SK-N-SH (cell line): ENCODE measurements at regions not wholly inside any gene's neighbourhood (a gene's known extent, or its start where the extent isn't known, plus 50 kb on each side); places are given as distances from the start of the nearest gene placed in this dataset.

Experiments
- CTCF ChIA-PET: fragments of 300-600, 350-600 bp; formaldehyde crosslinking; extraction: SDS; loops from one replicate; lab custom pipeline; 2021; lab: Yijun Ruan, JAX
- POLR2A ChIA-PET: fragments of 350-600 bp; sonication (Branson Sonifier 250); formaldehyde crosslinking; extraction: SDS; loops from one replicate; lab custom pipeline; 2020; ENCODE audit warnings: antibody characterized with exemption, inconsistent platforms; lab: Yijun Ruan, JAX
- DNase-seq: peaks from one replicate; pipeline ENCODE4 v3.0.0; 2012
- H2AFZ ChIP-seq: fragments of 200-600 bp; sonication (generic); 2 replicates; pipeline ENCODE4 v1.8.1; 2016; ENCODE audit warnings: antibody characterized with exemption, mild to moderate bottlenecking, low read depth
- H3F3A ChIP-seq: fragments of 200-600 bp; sonication (generic); replicated peaks from 2 replicates; pipeline ENCODE3; 2016; ENCODE audit warnings: antibody characterized with exemption, mild to moderate bottlenecking; ENCODE audit not compliant: insufficient read depth
- H3K27ac ChIP-seq, 2 experiments: fragments of 200-500 bp in 1 of 2; fragments of 200-600 bp in 1 of 2; sonication (Bioruptor generic) in 1 of 2; sonication (generic), shearing (Covaris generic) in 1 of 2; 2 replicates each; pipeline versions ENCODE4 v1.5.1 to v1.6.1; 2014 to 2016; ENCODE audit warnings: low read depth in 2 of 2, inconsistent platforms in 1 of 2, low read length in 1 of 2, mild to moderate bottlenecking in 1 of 2, mixed read lengths in 1 of 2
- H3K27me3 ChIP-seq: fragments of 200-600 bp; sonication (generic), shearing (Covaris generic); 2 replicates; pipeline ENCODE4 v1.6.1; 2016; ENCODE audit warnings: mixed run types; ENCODE audit not compliant: insufficient read depth
- H3K36me3 ChIP-seq, 2 experiments: fragments of 200-500 bp in 1 of 2; fragments of 200-600 bp in 1 of 2; sonication (Bioruptor generic) in 1 of 2; sonication (generic) in 1 of 2; replicated peaks in 1 of 2; 2 replicates each; pipeline versions ENCODE3 to v1.5.1; 2014 to 2016; ENCODE audit warnings: low read length in 1 of 2, mild to moderate bottlenecking in 1 of 2; ENCODE audit not compliant: insufficient read depth in 2 of 2, control insufficient read depth in 1 of 2
- H3K4me1 ChIP-seq, 2 experiments: fragments of 200-500 bp in 1 of 2; fragments of 200-600 bp in 1 of 2; sonication (Bioruptor generic) in 1 of 2; sonication (generic), shearing (Covaris generic) in 1 of 2; 2 replicates each; pipeline versions ENCODE4 v1.5.1 to v1.6.1; 2014 to 2016; ENCODE audit warnings: low read depth in 1 of 2, low read length in 1 of 2, mixed run types in 1 of 2; ENCODE audit not compliant: insufficient read depth in 2 of 2, control insufficient read depth in 1 of 2
- H3K4me2 ChIP-seq: fragments of 200-600 bp; sonication (generic), shearing (Covaris generic); 2 replicates; pipeline ENCODE4 v1.6.1; 2017; ENCODE audit warnings: mixed run types
- H3K4me3 ChIP-seq, 2 experiments: fragments of 200-500 bp in 1 of 2; fragments of 200-600 bp in 1 of 2; sonication (Bioruptor generic) in 1 of 2; sonication (generic), shearing (Covaris generic) in 1 of 2; 2 replicates each; pipeline versions ENCODE4 v1.5.1 to v1.8.1; 2014 to 2016; ENCODE audit warnings: low read depth in 2 of 2, inconsistent platforms in 1 of 2, low read length in 1 of 2, mild to moderate bottlenecking in 1 of 2, mixed read lengths in 1 of 2, moderate library complexity in 1 of 2
- H3K79me2 ChIP-seq: fragments of 200-600 bp; sonication (generic); 2 replicates; pipeline ENCODE4 v1.8.1; 2017; ENCODE audit warnings: mild to moderate bottlenecking; ENCODE audit not compliant: insufficient read depth
- H3K9ac ChIP-seq: fragments of 200-600 bp; sonication (generic); 2 replicates; pipeline ENCODE4 v1.6.1; 2017; ENCODE audit warnings: mixed run types
- H3K9me2 ChIP-seq: fragments of 200-600 bp; sonication (generic); 2 replicates; pipeline ENCODE4 v1.6.1; 2017; ENCODE audit warnings: mixed run types
- H3K9me3 ChIP-seq: fragments of 200-600 bp; sonication (generic); 2 replicates; pipeline ENCODE4 v1.6.1; 2017; ENCODE audit warnings: mixed run types, mild to moderate bottlenecking, moderate library complexity
- H4K20me1 ChIP-seq: fragments of 200-600 bp; sonication (generic); 2 replicates; pipeline ENCODE4 v1.6.1; 2017; ENCODE audit warnings: mild to moderate bottlenecking, mixed run types; ENCODE audit not compliant: insufficient read depth
- CHD2 ChIP-seq: fragments of 150-350 bp; IDR thresholded peaks from 2 replicates; pipeline ENCODE4 v1.6.1; 2018; ENCODE audit warnings: low read length; ENCODE audit not compliant: partially characterized antibody
- ELF1 ChIP-seq: IDR thresholded peaks from 2 replicates; pipeline ENCODE4 v1.4.0; 2012
- EZH2phosphoT487 ChIP-seq: fragments of 200-600 bp; sonication (generic); IDR thresholded peaks from 2 replicates; pipeline ENCODE4 v1.6.1; 2017; ENCODE audit warnings: low read depth, mixed run types, mild to moderate bottlenecking, antibody characterized with exemption, moderate library complexity, borderline replicate concordance
- FOSL2 ChIP-seq: IDR thresholded peaks from 2 replicates; pipeline ENCODE4 v1.4.0; 2012; ENCODE audit warnings: low read depth, mild to moderate bottlenecking, moderate library complexity, borderline replicate concordance
- GABPA ChIP-seq: IDR thresholded peaks from 2 replicates; pipeline ENCODE4 v1.4.0; 2012; ENCODE audit warnings: low read depth, mild to moderate bottlenecking
- GATA2 ChIP-seq: sonication (generic); formaldehyde crosslinking; IDR thresholded peaks from 2 replicates; pipeline ENCODE4 v1.5.0; 2020; ENCODE audit warnings: mild to moderate bottlenecking, missing genetic modification reagents
- JUND ChIP-seq: IDR thresholded peaks from 2 replicates; pipeline ENCODE4 v1.4.0; 2012
- MEF2A ChIP-seq: IDR thresholded peaks from 2 replicates; pipeline ENCODE4 v1.4.0; 2012; ENCODE audit warnings: low read depth, borderline replicate concordance
- MXI1 ChIP-seq: IDR thresholded peaks from 2 replicates; pipeline ENCODE4 v1.6.1; 2012; ENCODE audit warnings: mild to moderate bottlenecking, low read depth, low read length, improper control_type of control experiment
- NRF1 ChIP-seq: IDR thresholded peaks from 2 replicates; pipeline ENCODE4 v1.6.1; 2012; ENCODE audit warnings: low read depth, mild to moderate bottlenecking, low read length
- POLR2AphosphoS5 ChIP-seq: IDR thresholded peaks from 2 replicates; pipeline ENCODE4 v1.6.1; 2012; ENCODE audit warnings: low read depth, low read length
- RAD21 ChIP-seq: IDR thresholded peaks from 2 replicates; pipeline ENCODE4 v1.6.1; 2012; ENCODE audit warnings: mild to moderate bottlenecking, low read length
- RXRA ChIP-seq: IDR thresholded peaks from 2 replicates; pipeline ENCODE4 v1.4.0; 2012; ENCODE audit warnings: low read depth, mild to moderate bottlenecking, borderline replicate concordance
- SIN3A ChIP-seq: IDR thresholded peaks from 2 replicates; pipeline ENCODE4 v1.6.1; 2012; ENCODE audit warnings: low read depth, mild to moderate bottlenecking, low read length, moderate library complexity, borderline replicate concordance
- SMC3 ChIP-seq: IDR thresholded peaks from 2 replicates; pipeline ENCODE4 v1.6.1; 2012; ENCODE audit warnings: low read depth, low read length, improper control_type of control experiment
- TAF1 ChIP-seq: IDR thresholded peaks from 2 replicates; pipeline ENCODE4 v1.6.1; 2012; ENCODE audit warnings: low read depth, mild to moderate bottlenecking, low read length, moderate library complexity, borderline replicate concordance
- TCF12 ChIP-seq: IDR thresholded peaks from 2 replicates; pipeline ENCODE4 v1.4.0; 2012
- TEAD4 ChIP-seq: IDR thresholded peaks from 2 replicates; pipeline ENCODE4 v1.4.0; 2012; ENCODE audit warnings: mild to moderate bottlenecking, borderline replicate concordance; ENCODE audit not compliant: insufficient read depth
- WGBS: methylation state at CpG from one replicate; pipeline ENCODE4 v1.1.6; 2017; ENCODE audit warnings: low lambda C conversion rate; 5-methylcytosine and 5-hydroxymethylcytosine counted together
- TF ChIP-seq, protein P1 (sequence below): fragments of 150-350 bp; IDR thresholded peaks from 2 replicates; pipeline ENCODE4 v1.6.1; 2017; ENCODE audit warnings: antibody characterized with exemption, low read length, low read depth, borderline replicate concordance
- TF ChIP-seq, protein P2 (sequence below): IDR thresholded peaks from 2 replicates; pipeline ENCODE4; 2012
- TF ChIP-seq, protein P3 (sequence below): fragments of 200-600 bp; sonication (generic); IDR thresholded peaks from 2 replicates; pipeline ENCODE4 v1.6.1; 2017; ENCODE audit warnings: antibody characterized with exemption, mild to moderate bottlenecking, moderate library complexity
- TF ChIP-seq, protein P4 (sequence below): fragments of 150-350 bp; IDR thresholded peaks from 2 replicates; pipeline ENCODE4 v1.6.1; 2016; ENCODE audit warnings: mild to moderate bottlenecking, low read depth, low read length

DNA sequence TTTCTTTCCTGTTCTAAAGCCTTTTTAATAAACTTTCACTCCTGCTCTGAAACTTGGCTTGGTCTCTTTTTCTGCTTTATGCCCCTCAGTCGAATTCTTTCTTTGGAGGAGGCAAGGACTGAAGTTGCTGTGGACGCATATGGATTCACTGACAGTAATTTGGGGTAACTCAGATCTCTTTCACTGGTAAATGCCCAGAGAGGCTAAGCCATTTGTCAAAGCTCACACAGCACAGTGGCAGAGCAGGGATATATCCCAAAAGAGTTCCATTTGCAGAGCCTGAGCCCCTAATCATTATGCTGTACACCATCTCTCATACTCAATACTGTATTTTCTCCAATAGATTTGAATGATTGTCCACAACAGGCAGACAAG, 72.3 kb upstream of the GALNT15 start:
- no peak overlapping the region for H3K4me2 ChIP-seq

DNA sequence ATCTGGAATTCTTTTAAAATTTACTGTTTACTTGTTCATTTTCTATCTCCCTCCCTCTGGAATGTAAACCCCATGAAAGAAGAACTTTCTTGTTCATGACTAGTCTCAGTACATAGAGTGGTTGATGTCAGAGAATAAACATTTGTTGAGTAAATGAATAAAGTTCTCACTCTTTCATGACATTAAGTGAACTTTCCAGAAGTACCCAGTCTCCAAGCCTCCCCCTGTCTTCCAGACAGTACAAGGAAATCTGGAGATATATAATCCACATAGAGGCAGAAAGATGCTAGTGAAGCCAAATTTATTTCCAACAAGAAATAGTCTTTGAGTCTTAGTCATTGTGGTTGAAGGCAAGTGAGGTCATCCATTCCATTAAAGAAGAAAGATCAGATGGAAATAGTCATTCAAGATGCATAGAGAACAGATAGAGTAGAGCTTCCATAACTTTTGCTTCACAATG, 71.5 kb upstream of the GALNT15 start:
- H2AFZ ChIP-seq = no peak overlapping the region
- no peak for DNase-seq
- H3K9me2 ChIP-seq = no peaks in the 10 kb centered on the region
- H3K9me3 ChIP-seq = no peaks in the 10 kb centered on the region
- H3K36me3 ChIP-seq = no peaks in the 10 kb centered on the region
- H3K27me3 ChIP-seq = no peaks in the 10 kb centered on the region
- H3K4me3 ChIP-seq = no peak overlapping the region
- H3K27ac ChIP-seq = peak overlapping the region; percentile 22 to 94; a peak in 3 of 4 replicates
- H4K20me1 ChIP-seq = no peaks in the 10 kb centered on the region
- no peaks in the 10 kb centered on the region for H3K79me2 ChIP-seq
- H3K4me2 ChIP-seq = peak overlapping the region; percentile 58
- peak overlapping the region; percentile 69 for H3K9ac ChIP-seq
- POLR2A ChIA-PET = no interaction called here
- peaks cover 38% of the 10 kb centered on the region for H3F3A ChIP-seq
- CTCF ChIA-PET = no interaction called here
- peaks cover 0 to 19% of the 10 kb centered on the region in 2 experiments; a peak in 2 of 4 replicates for H3K4me1 ChIP-seq
- TF ChIP-seq MXI1 = no peak
- no peak for TF ChIP-seq CHD2
- TF ChIP-seq FOSL2 = peak; percentile 84
- TF ChIP-seq, protein P1, sequence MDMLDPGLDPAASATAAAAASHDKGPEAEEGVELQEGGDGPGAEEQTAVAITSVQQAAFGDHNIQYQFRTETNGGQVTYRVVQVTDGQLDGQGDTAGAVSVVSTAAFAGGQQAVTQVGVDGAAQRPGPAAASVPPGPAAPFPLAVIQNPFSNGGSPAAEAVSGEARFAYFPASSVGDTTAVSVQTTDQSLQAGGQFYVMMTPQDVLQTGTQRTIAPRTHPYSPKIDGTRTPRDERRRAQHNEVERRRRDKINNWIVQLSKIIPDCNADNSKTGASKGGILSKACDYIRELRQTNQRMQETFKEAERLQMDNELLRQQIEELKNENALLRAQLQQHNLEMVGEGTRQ = no peak
- no peak for TF ChIP-seq NRF1
- no peak for TF ChIP-seq ELF1
- TF ChIP-seq, protein P2, sequence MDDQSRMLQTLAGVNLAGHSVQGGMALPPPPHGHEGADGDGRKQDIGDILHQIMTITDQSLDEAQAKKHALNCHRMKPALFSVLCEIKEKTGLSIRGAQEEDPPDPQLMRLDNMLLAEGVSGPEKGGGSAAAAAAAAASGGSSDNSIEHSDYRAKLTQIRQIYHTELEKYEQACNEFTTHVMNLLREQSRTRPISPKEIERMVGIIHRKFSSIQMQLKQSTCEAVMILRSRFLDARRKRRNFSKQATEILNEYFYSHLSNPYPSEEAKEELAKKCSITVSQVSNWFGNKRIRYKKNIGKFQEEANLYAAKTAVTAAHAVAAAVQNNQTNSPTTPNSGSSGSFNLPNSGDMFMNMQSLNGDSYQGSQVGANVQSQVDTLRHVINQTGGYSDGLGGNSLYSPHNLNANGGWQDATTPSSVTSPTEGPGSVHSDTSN = peak; percentile 61
- TF ChIP-seq, protein P3, sequence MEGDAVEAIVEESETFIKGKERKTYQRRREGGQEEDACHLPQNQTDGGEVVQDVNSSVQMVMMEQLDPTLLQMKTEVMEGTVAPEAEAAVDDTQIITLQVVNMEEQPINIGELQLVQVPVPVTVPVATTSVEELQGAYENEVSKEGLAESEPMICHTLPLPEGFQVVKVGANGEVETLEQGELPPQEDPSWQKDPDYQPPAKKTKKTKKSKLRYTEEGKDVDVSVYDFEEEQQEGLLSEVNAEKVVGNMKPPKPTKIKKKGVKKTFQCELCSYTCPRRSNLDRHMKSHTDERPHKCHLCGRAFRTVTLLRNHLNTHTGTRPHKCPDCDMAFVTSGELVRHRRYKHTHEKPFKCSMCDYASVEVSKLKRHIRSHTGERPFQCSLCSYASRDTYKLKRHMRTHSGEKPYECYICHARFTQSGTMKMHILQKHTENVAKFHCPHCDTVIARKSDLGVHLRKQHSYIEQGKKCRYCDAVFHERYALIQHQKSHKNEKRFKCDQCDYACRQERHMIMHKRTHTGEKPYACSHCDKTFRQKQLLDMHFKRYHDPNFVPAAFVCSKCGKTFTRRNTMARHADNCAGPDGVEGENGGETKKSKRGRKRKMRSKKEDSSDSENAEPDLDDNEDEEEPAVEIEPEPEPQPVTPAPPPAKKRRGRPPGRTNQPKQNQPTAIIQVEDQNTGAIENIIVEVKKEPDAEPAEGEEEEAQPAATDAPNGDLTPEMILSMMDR = peak; percentile 21; the same call in 1 of the 2 replicates
- TF ChIP-seq, protein P4, sequence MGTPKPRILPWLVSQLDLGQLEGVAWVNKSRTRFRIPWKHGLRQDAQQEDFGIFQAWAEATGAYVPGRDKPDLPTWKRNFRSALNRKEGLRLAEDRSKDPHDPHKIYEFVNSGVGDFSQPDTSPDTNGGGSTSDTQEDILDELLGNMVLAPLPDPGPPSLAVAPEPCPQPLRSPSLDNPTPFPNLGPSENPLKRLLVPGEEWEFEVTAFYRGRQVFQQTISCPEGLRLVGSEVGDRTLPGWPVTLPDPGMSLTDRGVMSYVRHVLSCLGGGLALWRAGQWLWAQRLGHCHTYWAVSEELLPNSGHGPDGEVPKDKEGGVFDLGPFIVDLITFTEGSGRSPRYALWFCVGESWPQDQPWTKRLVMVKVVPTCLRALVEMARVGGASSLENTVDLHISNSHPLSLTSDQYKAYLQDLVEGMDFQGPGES = no peak
- no peak for TF ChIP-seq RXRA
- TF ChIP-seq JUND = peak; percentile 77
- no peak for TF ChIP-seq GABPA
- TF ChIP-seq GATA2 = no peak
- TF ChIP-seq MEF2A = no peak
- TF ChIP-seq EZH2phosphoT487 = no peak
- TF ChIP-seq TEAD4 = peak; percentile 36; the same call in 1 of the 2 replicates
- TF ChIP-seq TCF12 = peak; percentile 44
- TF ChIP-seq SMC3 = no peak
- TF ChIP-seq POLR2AphosphoS5 = no peak; the same call in 1 of the 2 replicates
- no peak for TF ChIP-seq RAD21
- no peak for TF ChIP-seq TAF1

More for the DNA sequence above, 72.3 kb upstream of the GALNT15 start:
- no peaks in the 10 kb centered on the region for H3K27me3 ChIP-seq
- H3K27ac ChIP-seq = peak overlapping the region in 1 of 2 experiments; percentile 94; a peak in 2 of 4 replicates
- peaks cover 38% of the 10 kb centered on the region for H3F3A ChIP-seq
- no peak overlapping the region for H3K4me3 ChIP-seq
- H3K4me1 ChIP-seq = peaks cover 0 to 19% of the 10 kb centered on the region in 2 experiments; a peak in 2 of 4 replicates
- H4K20me1 ChIP-seq = no peaks in the 10 kb centered on the region
- POLR2A ChIA-PET = no interaction called here
- H3K79me2 ChIP-seq = no peaks in the 10 kb centered on the region
- DNase-seq = no peak
- H3K9me3 ChIP-seq = no peaks in the 10 kb centered on the region
- no peaks in the 10 kb centered on the region for H3K9me2 ChIP-seq
- CTCF ChIA-PET = no interaction called here
- H2AFZ ChIP-seq = no peak overlapping the region
- 52% methylated on average over 2 of the region's 2 CpGs for WGBS
- no peaks in the 10 kb centered on the region for H3K36me3 ChIP-seq
- no peak for TF ChIP-seq RAD21
- TF ChIP-seq SIN3A = no peak
- TF ChIP-seq SMC3 = no peak
- peak overlapping the region; percentile 69; the same call in 1 of the 2 replicates for H3K9ac ChIP-seq
